Fibroblast of skin of abdomen (primary cell): ENCODE measurements at regions not wholly inside any gene's neighbourhood (a gene's known extent, or its start where the extent isn't known, plus 50 kb on each side); places are given as distances from the start of the nearest gene placed in this dataset.

Experiments
- DNase-seq: peaks from one replicate; pipeline ENCODE4 v3.0.0-alpha.2; 2013

DNA sequence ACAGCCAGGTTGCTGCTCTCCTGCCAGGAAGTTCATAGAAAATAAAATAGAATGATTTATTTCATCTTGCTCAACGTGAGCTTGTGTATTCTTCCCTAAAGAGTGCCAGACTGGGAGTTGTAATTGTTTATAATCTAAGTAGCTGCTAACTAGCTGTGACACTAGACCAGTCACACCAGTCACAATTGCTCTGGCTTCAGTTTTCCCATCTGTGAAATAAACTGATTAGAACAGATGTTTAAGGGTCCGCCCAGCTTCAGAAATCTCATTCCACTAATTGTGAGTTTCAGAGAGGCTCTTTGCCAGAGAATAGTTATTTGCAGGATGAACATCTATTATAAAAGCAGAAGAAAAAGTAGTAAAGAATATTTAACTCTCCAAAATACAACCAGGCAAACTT lies 55.6 kb upstream of the ZDHHC17 start:
- no peak for DNase-seq

- DNase-seq = peak; percentile 65
Observed at GRCh38 chr12:76711241-76711640, 52.7 kb upstream of the ZDHHC17 start.

- DNase-seq = no peak
Observed at GRCh38 chr12:76713130-76713529, 50.8 kb upstream of the ZDHHC17 start.

DNA sequence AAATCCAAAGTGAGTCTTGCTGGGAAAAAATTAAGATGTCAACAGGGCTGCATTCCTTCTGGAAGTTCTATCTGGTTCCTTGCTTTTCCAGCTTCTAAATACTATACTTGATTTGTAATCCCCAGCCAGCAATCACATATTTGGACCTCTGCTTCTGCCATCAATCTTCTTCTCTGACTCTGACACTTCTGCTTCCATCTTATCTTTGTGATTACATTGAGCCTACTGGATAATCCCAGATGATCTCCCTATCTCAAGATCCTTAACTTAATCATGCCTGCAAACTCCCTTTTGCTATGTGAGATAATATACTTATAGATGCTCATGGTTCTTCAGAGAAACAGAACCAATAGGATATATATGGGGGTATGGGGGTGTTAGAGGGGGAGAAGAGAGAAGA lies 49.9 kb upstream of the ZDHHC17 start:
- no peak for DNase-seq
